ENCODE measurements at regions not wholly inside any gene's neighbourhood (a gene's known extent, or its start where the extent isn't known, plus 50 kb on each side); places are given as distances from the start of the nearest gene placed in this dataset.

- no peak for DNase-seq (ENCODE audit: low read depth)
Observed at GRCh38 chr15:97688177-97688576, 272.3 kb upstream of the ARRDC4 start.

- no peak for DNase-seq (ENCODE audit: low read depth)
Observed at GRCh38 chr15:97688886-97689285, 271.6 kb upstream of the ARRDC4 start.

- DNase-seq (ENCODE audit: low read depth) = no peak
Observed at GRCh38 chr15:97691078-97691477, 269.4 kb upstream of the ARRDC4 start.

GRCh38 chr15:97691799-97692198, 268.7 kb upstream of the ARRDC4 start:
- DNase-seq (ENCODE audit: low read depth) = peak; percentile 71

GRCh38 chr15:97692301-97693015, 268.0 kb upstream of the ARRDC4 start:
- DNase-seq (ENCODE audit: low read depth) = peak; percentile 32

- DNase-seq (ENCODE audit: low read depth) = peak; percentile 21
Observed at GRCh38 chr15:97694456-97694855, 266.0 kb upstream of the ARRDC4 start.

GRCh38 chr15:97703400-97703799, 257.1 kb upstream of the ARRDC4 start:
- DNase-seq (ENCODE audit: low read depth) = no peak

GRCh38 chr15:97706059-97706458, 254.4 kb upstream of the ARRDC4 start:
- DNase-seq (ENCODE audit: low read depth) = no peak

GRCh38 chr15:97708252-97708651, 252.3 kb upstream of the ARRDC4 start:
- DNase-seq (ENCODE audit: low read depth) = peak; percentile 24

- no peak for DNase-seq (ENCODE audit: low read depth)
Observed at GRCh38 chr15:97712530-97712929, 248.0 kb upstream of the ARRDC4 start.

- DNase-seq (ENCODE audit: low read depth) = no peak
Observed at GRCh38 chr15:97717806-97718205, 242.7 kb upstream of the ARRDC4 start.

- no peak for DNase-seq (ENCODE audit: low read depth)
Observed at GRCh38 chr15:97718509-97718908, 242.0 kb upstream of the ARRDC4 start.

GRCh38 chr15:97728791-97729190, 231.7 kb upstream of the ARRDC4 start:
- peak; percentile 41 for DNase-seq (ENCODE audit: low read depth)

- DNase-seq (ENCODE audit: low read depth) = no peak
Observed at GRCh38 chr15:97729270-97729669, 231.2 kb upstream of the ARRDC4 start.

- no peak for DNase-seq (ENCODE audit: low read depth)
Observed at GRCh38 chr15:97730315-97730714, 230.2 kb upstream of the ARRDC4 start.

- no peak for DNase-seq (ENCODE audit: low read depth)
Observed at GRCh38 chr15:97731859-97732258, 228.6 kb upstream of the ARRDC4 start.

GRCh38 chr15:97733373-97733772, 227.1 kb upstream of the ARRDC4 start:
- DNase-seq (ENCODE audit: low read depth) = no peak

GRCh38 chr15:97736748-97737147, 223.8 kb upstream of the ARRDC4 start:
- DNase-seq (ENCODE audit: low read depth) = no peak

GRCh38 chr15:97745481-97746071, 214.9 kb upstream of the ARRDC4 start:
- DNase-seq (ENCODE audit: low read depth) = peak; percentile 52

- peak; percentile 43 for DNase-seq (ENCODE audit: low read depth)
Observed at GRCh38 chr15:97747342-97747741, 213.2 kb upstream of the ARRDC4 start.

GRCh38 chr15:97748576-97748975, 211.9 kb upstream of the ARRDC4 start:
- no peak for DNase-seq (ENCODE audit: low read depth)

- DNase-seq (ENCODE audit: low read depth) = no peak
Observed at GRCh38 chr15:97750060-97750459, 210.4 kb upstream of the ARRDC4 start.

GRCh38 chr15:97755726-97756125, 204.8 kb upstream of the ARRDC4 start:
- DNase-seq (ENCODE audit: low read depth) = no peak

GRCh38 chr15:97759363-97759762, 201.1 kb upstream of the ARRDC4 start:
- DNase-seq (ENCODE audit: low read depth) = peak; percentile 90
